Keratinocyte (primary cell): ENCODE measurements at regions not wholly inside any gene's neighbourhood (a gene's known extent, or its start where the extent isn't known, plus 50 kb on each side); places are given as distances from the start of the nearest gene placed in this dataset.

Source experiments
- DNase-seq: peaks from one replicate; pipeline ENCODE4 v3.0.0-alpha.2; 2011; ENCODE audit warnings: low read depth, missing footprints, low spot score
- FAIRE-seq: peaks from 2 replicates; lab custom pipeline; 2011; peaks lifted over from hg19 to GRCh38; lab: Jason Lieb, UNC
- H2AFZ ChIP-seq: 2 replicates; pipeline ENCODE4 v1.6.0; 2012; ENCODE audit warnings: low read length, control low read depth, inconsistent platforms; ENCODE audit not compliant: control insufficient read depth
- H3K27ac ChIP-seq: 2 replicates; pipeline ENCODE4 v1.5.1; 2011; ENCODE audit warnings: low read length; ENCODE audit not compliant: control insufficient read depth, insufficient read depth
- H3K27me3 ChIP-seq: 3 replicates; pipeline ENCODE4 v1.6.0; 2011; ENCODE audit warnings: low read length; ENCODE audit not compliant: control insufficient read depth, insufficient read depth; ENCODE audit errors: extremely low read depth
- H3K36me3 ChIP-seq, 2 experiments: 2 replicates in 1 of 2; 3 replicates in 1 of 2; pipeline ENCODE4 v1.5.1; 2011; ENCODE audit warnings: low read length in 2 of 2, mild to moderate bottlenecking in 1 of 2; ENCODE audit not compliant: control insufficient read depth in 2 of 2, insufficient read depth in 2 of 2; ENCODE audit errors: extremely low read depth in 1 of 2
- H3K4me1 ChIP-seq: 3 replicates; pipeline ENCODE4 v1.5.1; 2011; ENCODE audit warnings: low read length; ENCODE audit not compliant: control insufficient read depth, insufficient read depth; ENCODE audit errors: extremely low read depth
- H3K4me2 ChIP-seq: 3 replicates; pipeline ENCODE4 v1.6.0; 2011; ENCODE audit warnings: low read depth, low read length; ENCODE audit not compliant: control insufficient read depth, insufficient read depth; ENCODE audit errors: extremely low read depth
- H3K4me3 ChIP-seq, 3 experiments: fragments of 200-600 bp in 1 of 3; sonication (generic) in 1 of 3; 2 replicates in 2 of 3; 3 replicates in 1 of 3; pipeline ENCODE4 v1.5.1; 2011 to 2016; ENCODE audit warnings: low read length in 3 of 3, mild to moderate bottlenecking in 3 of 3, control low read depth in 2 of 3, inconsistent platforms in 1 of 3, low read depth in 1 of 3, mixed read lengths in 1 of 3, mixed run types in 1 of 3, moderate library complexity in 1 of 3; ENCODE audit not compliant: control insufficient read depth in 2 of 3, insufficient read depth in 2 of 3; ENCODE audit errors: extremely low read depth in 1 of 3
- H3K79me2 ChIP-seq: 2 replicates; pipeline ENCODE4 v1.6.0; 2012; ENCODE audit warnings: low read length; ENCODE audit not compliant: control insufficient read depth, insufficient read depth
- H3K9ac ChIP-seq: 3 replicates; pipeline ENCODE4 v1.6.0; 2011; ENCODE audit warnings: low read length; ENCODE audit not compliant: control insufficient read depth, insufficient read depth; ENCODE audit errors: extremely low read depth
- H3K9me1 ChIP-seq: 3 replicates; pipeline ENCODE4 v1.6.0; 2011; ENCODE audit warnings: low read length; ENCODE audit not compliant: control insufficient read depth, insufficient read depth; ENCODE audit errors: extremely low read depth
- H3K9me3 ChIP-seq: 2 replicates; pipeline ENCODE4 v1.5.1; 2012; ENCODE audit warnings: low read depth, low read length; ENCODE audit not compliant: control insufficient read depth
- H4K20me1 ChIP-seq: 3 replicates; pipeline ENCODE4 v1.6.0; 2011; ENCODE audit warnings: low read length; ENCODE audit not compliant: control insufficient read depth, insufficient read depth; ENCODE audit errors: extremely low read depth
- CTCF ChIP-seq, 3 experiments: IDR thresholded peaks in 1 of 3; conservative IDR thresholded peaks in 1 of 3; optimal IDR thresholded peaks in 1 of 3; 2 replicates in 2 of 3; 3 replicates in 1 of 3; pipeline versions ENCODE3 to v1.5.1; 2011; ENCODE audit warnings: low read length in 3 of 3, mild to moderate bottlenecking in 3 of 3, moderate library complexity in 2 of 3, control low read depth in 1 of 3, inconsistent platforms in 1 of 3; ENCODE audit not compliant: insufficient read depth in 2 of 3; ENCODE audit errors: extremely low read depth in 1 of 3
- EZH2 ChIP-seq: IDR thresholded peaks from one replicate; pipeline ENCODE4 v1.6.1; 2012; ENCODE audit warnings: inconsistent platforms, mild to moderate bottlenecking, low read length, moderate library complexity
- dilution Hi-C: fragments of 300-500 bp; cut with MboI; formaldehyde crosslinking; loops from one replicate; pipeline ENCODE4 v1.7.0; 2020; ENCODE audit warnings: low sequenced_read_pairs; ENCODE audit not compliant: extremely low pct_ligation_motif_present

- Histone ChIP-seq H3K9ac (no peak overlapping the region), H3K9me1 (no peaks in the 10 kb centered on the region), H3K9me3 (no peaks in the 10 kb centered on the region), H3K4me2 (no peak overlapping the region), H4K20me1 (no peaks in the 10 kb centered on the region), H3K36me3 (no peaks in the 10 kb centered on the region), H3K4me1 (no peaks in the 10 kb centered on the region), H3K79me2 (no peaks in the 10 kb centered on the region), H3K27ac (no peak overlapping the region), H3K4me3 (no peak overlapping the region), H2AFZ (no peak overlapping the region), H3K27me3 (peaks cover 20% of the 10 kb centered on the region)
- FAIRE-seq (no peak), DNase-seq (no peak)
- dilution Hi-C loops = no loop called here
- TF ChIP-seq CTCF (optimal IDR thresholded peaks at IDR 0.05 in 1 of 3, IDR thresholded peaks at IDR 0.05 in 1 of 3, conservative IDR thresholded peaks at IDR 0.05 in 1 of 3; ENCODE audit: extremely low read depth in 1 of 3, insufficient read depth in 2 of 3, low read length in 3 of 3) (no peak), EZH2 (no peak)
Observed at GRCh38 chrX:109301177-109301576, 180.7 kb downstream of the GUCY2F start.

- Histone ChIP-seq H3K79me2 (no peaks in the 10 kb centered on the region), H3K27me3 (peaks cover 16% of the 10 kb centered on the region), H3K4me1 (no peaks in the 10 kb centered on the region), H3K9me3 (no peaks in the 10 kb centered on the region), H2AFZ (no peak overlapping the region), H3K4me2 (no peak overlapping the region), H3K4me3 (no peak overlapping the region), H4K20me1 (no peaks in the 10 kb centered on the region), H3K27ac (no peak overlapping the region), H3K36me3 (no peaks in the 10 kb centered on the region), H3K9ac (no peak overlapping the region), H3K9me1 (no peaks in the 10 kb centered on the region)
- no peak for FAIRE-seq
- TF ChIP-seq CTCF (optimal IDR thresholded peaks at IDR 0.05 in 1 of 3, IDR thresholded peaks at IDR 0.05 in 1 of 3, conservative IDR thresholded peaks at IDR 0.05 in 1 of 3; ENCODE audit: extremely low read depth in 1 of 3, insufficient read depth in 2 of 3, low read length in 3 of 3) (no peak), EZH2 (no peak)
- no peak for DNase-seq
- dilution Hi-C loops = no loop called here
Observed at GRCh38 chrX:109300415-109300814, 181.5 kb downstream of the GUCY2F start.
